Liver (tissue), 3 donors: ENCODE measurements at regions not wholly inside any gene's neighbourhood (a gene's known extent, or its start where the extent isn't known, plus 50 kb on each side); places are given as distances from the start of the nearest gene placed in this dataset.

ENCODE experiments used
- GABPA ChIP-seq, 2 donors: IDR thresholded peaks in 1 of 2; conservative IDR thresholded peaks in 1 of 2; 2 replicates each; pipeline ENCODE4 v1.6.1; 2016; ENCODE audit warnings: antibody characterized with exemption in 2 of 2, mild to moderate bottlenecking in 1 of 2, moderate library complexity in 1 of 2
- RXRA ChIP-seq, 2 donors: IDR thresholded peaks; 2 replicates each; pipeline ENCODE4 v1.6.1; 2017 to 2018; ENCODE audit warnings: antibody characterized with exemption in 2 of 2, mild to moderate bottlenecking in 1 of 2
- SP1 ChIP-seq: IDR thresholded peaks from 2 replicates; pipeline ENCODE4 v1.6.1; 2018; ENCODE audit warnings: antibody characterized with exemption, mild to moderate bottlenecking
- TAF1 ChIP-seq: conservative IDR thresholded peaks from 2 replicates; pipeline ENCODE4 v1.6.1; 2016; ENCODE audit warnings: antibody characterized with exemption, mild to moderate bottlenecking
- YY1 ChIP-seq: IDR thresholded peaks from 2 replicates; pipeline ENCODE4 v1.6.1; 2016; ENCODE audit warnings: antibody characterized with exemption, mild to moderate bottlenecking
- TF ChIP-seq, protein P1 (sequence below): fragments of 150-350 bp; IDR thresholded peaks from 2 replicates; pipeline ENCODE4 v1.5.1; 2017; ENCODE audit warnings: improper control_type of control experiment, low read depth, low read length; ENCODE audit not compliant: missing input control
- TF ChIP-seq, protein P2 (sequence below): IDR thresholded peaks from 2 replicates; pipeline ENCODE4 v1.6.1; 2016; ENCODE audit warnings: antibody characterized with exemption
- donor health status: healthy.
- donor health status: healthy.

DNA sequence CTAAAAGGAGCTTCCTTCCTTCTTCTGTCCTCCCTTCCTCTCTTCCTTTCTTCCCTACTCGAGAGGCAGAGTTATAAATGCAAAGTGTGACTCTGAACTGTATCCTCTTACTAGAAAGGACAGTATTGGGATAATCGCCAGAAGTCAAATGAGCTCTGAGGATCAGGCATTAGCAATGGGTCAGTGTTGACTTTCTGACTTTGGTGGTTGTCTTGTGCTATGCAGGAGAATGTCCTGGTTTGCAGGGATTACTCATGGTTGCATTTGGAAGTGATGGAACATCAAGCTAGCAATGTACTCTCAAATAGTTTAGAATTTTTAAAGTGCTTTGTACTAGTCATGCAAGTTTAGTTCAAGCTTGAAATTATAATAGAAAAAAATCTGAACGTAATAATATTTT, 115.6 kb downstream of the TXNL1 start:
- TF ChIP-seq, protein P1, sequence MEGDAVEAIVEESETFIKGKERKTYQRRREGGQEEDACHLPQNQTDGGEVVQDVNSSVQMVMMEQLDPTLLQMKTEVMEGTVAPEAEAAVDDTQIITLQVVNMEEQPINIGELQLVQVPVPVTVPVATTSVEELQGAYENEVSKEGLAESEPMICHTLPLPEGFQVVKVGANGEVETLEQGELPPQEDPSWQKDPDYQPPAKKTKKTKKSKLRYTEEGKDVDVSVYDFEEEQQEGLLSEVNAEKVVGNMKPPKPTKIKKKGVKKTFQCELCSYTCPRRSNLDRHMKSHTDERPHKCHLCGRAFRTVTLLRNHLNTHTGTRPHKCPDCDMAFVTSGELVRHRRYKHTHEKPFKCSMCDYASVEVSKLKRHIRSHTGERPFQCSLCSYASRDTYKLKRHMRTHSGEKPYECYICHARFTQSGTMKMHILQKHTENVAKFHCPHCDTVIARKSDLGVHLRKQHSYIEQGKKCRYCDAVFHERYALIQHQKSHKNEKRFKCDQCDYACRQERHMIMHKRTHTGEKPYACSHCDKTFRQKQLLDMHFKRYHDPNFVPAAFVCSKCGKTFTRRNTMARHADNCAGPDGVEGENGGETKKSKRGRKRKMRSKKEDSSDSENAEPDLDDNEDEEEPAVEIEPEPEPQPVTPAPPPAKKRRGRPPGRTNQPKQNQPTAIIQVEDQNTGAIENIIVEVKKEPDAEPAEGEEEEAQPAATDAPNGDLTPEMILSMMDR = no peak
- TF ChIP-seq SP1 (no peak), RXRA (IDR thresholded peaks at IDR 0.05) (no peak), GABPA (IDR thresholded peaks at IDR 0.05 in 1 of 2, conservative IDR thresholded peaks at IDR 0.05 in 1 of 2) (no peak), YY1 (no peak), TAF1 (no peak)
- TF ChIP-seq, protein P2, sequence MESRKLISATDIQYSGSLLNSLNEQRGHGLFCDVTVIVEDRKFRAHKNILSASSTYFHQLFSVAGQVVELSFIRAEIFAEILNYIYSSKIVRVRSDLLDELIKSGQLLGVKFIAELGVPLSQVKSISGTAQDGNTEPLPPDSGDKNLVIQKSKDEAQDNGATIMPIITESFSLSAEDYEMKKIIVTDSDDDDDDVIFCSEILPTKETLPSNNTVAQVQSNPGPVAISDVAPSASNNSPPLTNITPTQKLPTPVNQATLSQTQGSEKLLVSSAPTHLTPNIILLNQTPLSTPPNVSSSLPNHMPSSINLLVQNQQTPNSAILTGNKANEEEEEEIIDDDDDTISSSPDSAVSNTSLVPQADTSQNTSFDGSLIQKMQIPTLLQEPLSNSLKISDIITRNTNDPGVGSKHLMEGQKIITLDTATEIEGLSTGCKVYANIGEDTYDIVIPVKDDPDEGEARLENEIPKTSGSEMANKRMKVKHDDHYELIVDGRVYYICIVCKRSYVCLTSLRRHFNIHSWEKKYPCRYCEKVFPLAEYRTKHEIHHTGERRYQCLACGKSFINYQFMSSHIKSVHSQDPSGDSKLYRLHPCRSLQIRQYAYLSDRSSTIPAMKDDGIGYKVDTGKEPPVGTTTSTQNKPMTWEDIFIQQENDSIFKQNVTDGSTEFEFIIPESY = no peak
